ENCODE measurements at regions not wholly inside any gene's neighbourhood (a gene's known extent, or its start where the extent isn't known, plus 50 kb on each side); places are given as distances from the start of the nearest gene placed in this dataset.

DNA sequence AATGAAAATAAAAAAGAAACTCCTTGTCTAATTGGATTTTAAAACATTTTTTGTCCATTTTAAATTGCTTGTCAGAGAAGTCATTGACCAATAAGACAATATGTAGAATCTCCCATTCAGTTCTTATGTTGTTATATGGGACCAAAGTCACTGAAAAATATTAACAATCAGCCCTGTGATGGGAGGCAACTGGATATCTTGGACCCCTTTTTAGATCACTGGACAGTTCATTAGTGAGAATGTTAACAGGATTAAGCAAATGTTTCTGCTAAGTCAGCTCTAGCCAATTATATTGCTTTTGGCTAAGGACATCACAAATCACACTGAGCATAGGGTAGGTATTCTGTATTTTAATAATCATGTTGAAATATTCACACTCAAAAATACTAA, 609.1 kb upstream of the USP24 start:
- TF ChIP-seq, protein P1, sequence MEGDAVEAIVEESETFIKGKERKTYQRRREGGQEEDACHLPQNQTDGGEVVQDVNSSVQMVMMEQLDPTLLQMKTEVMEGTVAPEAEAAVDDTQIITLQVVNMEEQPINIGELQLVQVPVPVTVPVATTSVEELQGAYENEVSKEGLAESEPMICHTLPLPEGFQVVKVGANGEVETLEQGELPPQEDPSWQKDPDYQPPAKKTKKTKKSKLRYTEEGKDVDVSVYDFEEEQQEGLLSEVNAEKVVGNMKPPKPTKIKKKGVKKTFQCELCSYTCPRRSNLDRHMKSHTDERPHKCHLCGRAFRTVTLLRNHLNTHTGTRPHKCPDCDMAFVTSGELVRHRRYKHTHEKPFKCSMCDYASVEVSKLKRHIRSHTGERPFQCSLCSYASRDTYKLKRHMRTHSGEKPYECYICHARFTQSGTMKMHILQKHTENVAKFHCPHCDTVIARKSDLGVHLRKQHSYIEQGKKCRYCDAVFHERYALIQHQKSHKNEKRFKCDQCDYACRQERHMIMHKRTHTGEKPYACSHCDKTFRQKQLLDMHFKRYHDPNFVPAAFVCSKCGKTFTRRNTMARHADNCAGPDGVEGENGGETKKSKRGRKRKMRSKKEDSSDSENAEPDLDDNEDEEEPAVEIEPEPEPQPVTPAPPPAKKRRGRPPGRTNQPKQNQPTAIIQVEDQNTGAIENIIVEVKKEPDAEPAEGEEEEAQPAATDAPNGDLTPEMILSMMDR (IDR thresholded peaks at IDR 0.05) = no peak
- no peak for TF ChIP-seq ZFX (IDR thresholded peaks at IDR 0.05; ENCODE audit: borderline replicate concordance)

All from 22Rv1 (cell line).